GM18499 (cell line): ENCODE measurements at regions not wholly inside any gene's neighbourhood (a gene's known extent, or its start where the extent isn't known, plus 50 kb on each side); places are given as distances from the start of the nearest gene placed in this dataset.
"Not testable (repeated sequence)": the region's sequence is repeated elsewhere in the genome, so short reads cannot be mapped to it uniquely, and the experiment has no call there.

Experiments used
- ATAC-seq: cut with Tn5 transposase; IDR thresholded peaks from one replicate; pipeline ENCODE4 v1.9.1; 2021; ENCODE audit warnings: moderate number of reproducible peaks; ENCODE audit not compliant: insufficient read depth, unreplicated experiment

- no peak for ATAC-seq
These were observed 161.0 kb upstream of the EOLA2 start for GRCh38 chrX:150099316-150099715.

- no peak for ATAC-seq
These were observed 162.0 kb upstream of the EOLA2 start for GRCh38 chrX:150100261-150100660.

GRCh38 chrX:150118476-150118875 lies 180.2 kb upstream of the EOLA2 start:
- ATAC-seq: no peak

GRCh38 chrX:150119323-150119722 lies 181.0 kb upstream of the EOLA2 start:
- ATAC-seq: no peak

DNA sequence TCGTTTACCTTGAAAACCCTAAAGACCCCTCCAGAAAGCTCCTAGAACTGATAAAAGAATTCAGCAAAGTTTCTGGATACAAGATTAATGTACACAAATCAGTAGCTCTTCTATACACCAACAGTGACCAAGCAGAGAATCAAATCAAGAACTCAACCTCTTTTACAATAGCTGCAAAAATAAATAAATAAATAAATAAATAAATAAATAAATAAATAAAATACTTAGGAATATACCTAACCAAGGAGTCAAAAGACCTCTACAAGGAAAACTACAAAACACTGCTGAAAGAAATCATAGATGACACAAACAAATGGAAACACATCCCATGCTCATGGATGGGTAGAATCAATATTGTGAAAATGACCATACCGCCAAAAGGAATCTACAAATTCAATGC lies 186.8 kb upstream of the EOLA2 start:
- not testable (repeated sequence) for ATAC-seq

- ATAC-seq: no peak
These were observed 188.9 kb upstream of the EOLA2 start for GRCh38 chrX:150127216-150127615.

- ATAC-seq: no peak
These were observed 205.6 kb upstream of the EOLA2 start for GRCh38 chrX:150143721-150144440.

DNA sequence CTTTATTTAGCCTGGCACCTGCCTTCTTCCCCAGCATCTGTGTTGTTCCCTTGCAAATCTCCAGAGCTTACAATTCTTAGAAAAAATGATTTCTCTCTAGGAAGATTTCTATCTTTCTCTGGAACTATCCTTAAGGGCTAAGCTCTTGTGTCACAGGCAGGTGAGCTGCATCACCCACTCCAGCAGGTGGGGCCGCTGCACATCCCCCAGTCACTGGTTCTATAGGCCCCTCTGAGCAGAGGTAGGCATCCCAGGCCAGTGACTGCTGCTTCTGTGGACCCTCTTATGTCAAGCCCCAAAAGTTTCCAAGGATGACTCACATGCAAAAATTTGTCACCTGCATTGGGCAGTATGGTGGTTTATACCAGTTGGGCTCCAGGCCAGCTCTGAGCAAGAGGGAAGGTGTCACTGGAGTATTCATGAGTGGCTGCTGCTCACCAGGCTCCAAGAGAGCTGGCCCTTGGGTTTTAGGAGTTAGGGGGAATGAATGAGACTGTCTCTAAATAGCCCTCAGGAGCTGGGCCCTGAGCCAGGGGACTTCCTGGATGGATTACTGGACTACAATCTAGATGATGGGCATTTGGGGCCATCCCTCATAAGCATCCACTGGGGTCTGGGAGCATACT lies 208.1 kb upstream of the EOLA2 start:
- ATAC-seq: no peak

DNA sequence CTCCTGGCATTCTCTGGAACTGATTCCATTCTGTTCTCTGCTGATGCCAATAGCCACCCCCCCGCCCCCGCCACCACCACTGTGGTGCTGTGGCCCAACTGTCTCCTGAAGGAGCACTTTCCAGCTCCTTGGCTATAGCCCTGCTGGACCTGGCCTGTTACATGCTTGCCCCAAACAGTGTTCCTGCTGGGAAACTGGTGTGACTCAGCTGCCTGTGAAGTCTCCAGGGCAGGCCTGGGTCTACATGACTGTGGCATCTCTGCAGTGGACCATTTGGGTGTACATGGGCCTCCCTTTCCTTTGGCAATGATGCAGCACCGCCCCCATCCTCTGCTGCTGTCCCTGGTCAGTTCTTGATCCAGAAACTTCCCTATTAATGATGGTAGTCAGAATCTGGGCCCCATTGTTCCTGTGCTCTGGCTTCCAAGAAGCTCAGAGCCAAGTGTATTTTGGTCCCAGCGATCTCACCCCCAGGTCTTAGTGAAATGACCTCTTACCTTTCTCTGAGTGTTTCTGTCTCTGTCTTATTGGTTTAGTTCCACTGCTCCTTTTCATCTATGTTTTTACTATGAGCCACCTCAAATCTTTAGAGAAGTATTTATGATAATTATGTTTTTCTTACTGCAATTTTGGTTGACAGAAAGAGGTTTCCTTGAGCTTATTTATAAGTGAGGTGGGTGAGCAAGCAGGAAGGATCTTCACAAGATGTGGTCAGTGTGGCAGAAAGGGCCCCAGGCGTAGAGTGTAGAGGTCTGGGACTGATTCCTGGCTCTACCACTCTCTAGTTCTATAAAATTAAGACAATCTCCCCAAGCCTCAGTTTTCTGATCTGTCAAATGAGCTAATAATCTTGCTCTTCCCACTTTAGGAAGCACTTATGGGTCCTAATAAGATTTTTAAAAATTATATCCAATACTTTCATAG lies 210.7 kb upstream of the EOLA2 start:
- no peak for ATAC-seq

- ATAC-seq: no peak
These were observed 211.9 kb upstream of the EOLA2 start for GRCh38 chrX:150150076-150150779.

GRCh38 chrX:150150780-150151125 lies 212.4 kb upstream of the MAMLD1 start:
- ATAC-seq: no peak

- ATAC-seq: no peak
These were observed 211.1 kb upstream of the MAMLD1 start for GRCh38 chrX:150152036-150152435.

- no peak for ATAC-seq
These were observed 210.6 kb upstream of the MAMLD1 start for GRCh38 chrX:150152546-150152945.

DNA sequence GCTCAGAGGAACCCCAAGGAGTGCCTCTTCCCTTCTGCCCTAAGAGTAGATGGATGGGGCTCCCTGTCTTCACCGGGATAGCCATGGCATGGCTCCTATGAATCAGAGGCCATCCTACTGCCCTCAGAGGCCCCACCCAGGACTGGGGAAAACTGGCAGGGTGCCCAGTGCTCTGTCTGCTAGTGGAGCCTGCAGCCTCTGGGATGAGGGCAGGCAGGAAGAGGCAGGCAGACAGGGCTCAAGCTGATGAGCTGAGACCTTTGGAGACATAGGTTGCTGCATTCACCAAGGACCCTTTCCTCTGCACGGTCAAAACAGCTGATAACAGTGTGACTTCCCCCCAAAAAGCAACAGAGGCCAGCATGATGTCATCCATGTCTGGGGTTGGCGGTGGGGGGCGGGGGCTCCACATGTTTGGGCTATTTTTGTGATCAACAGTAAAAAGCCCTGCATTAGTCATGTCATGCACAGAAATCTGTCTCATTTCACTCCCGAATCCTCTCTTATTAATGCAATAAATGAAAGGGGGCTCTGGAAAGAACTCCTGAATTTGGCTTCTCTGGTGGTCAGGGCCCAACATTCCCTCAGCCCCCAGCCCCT lies 207.6 kb upstream of the MAMLD1 start:
- no peak for ATAC-seq

DNA sequence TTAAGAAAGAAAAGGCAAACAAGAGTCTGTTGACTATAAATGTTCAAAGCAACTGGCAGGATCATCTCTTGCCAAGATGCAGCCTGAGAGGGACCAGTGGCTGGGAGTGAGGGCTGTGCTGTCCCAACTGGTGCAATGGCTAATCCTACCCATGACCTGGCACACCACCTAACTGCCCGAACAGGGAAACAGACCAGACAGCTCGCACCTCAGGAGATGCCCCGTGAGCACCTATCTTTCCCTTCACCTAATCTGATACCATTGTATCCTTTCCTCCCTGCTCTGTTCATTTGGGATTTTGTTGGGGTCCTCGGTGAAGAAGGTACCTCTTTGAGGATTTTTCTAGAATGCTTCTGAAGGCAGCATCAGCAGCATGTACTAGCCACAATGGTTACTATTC lies 206.5 kb upstream of the MAMLD1 start:
- no peak for ATAC-seq

GRCh38 chrX:150157291-150157690 lies 205.8 kb upstream of the MAMLD1 start:
- no peak for ATAC-seq

DNA sequence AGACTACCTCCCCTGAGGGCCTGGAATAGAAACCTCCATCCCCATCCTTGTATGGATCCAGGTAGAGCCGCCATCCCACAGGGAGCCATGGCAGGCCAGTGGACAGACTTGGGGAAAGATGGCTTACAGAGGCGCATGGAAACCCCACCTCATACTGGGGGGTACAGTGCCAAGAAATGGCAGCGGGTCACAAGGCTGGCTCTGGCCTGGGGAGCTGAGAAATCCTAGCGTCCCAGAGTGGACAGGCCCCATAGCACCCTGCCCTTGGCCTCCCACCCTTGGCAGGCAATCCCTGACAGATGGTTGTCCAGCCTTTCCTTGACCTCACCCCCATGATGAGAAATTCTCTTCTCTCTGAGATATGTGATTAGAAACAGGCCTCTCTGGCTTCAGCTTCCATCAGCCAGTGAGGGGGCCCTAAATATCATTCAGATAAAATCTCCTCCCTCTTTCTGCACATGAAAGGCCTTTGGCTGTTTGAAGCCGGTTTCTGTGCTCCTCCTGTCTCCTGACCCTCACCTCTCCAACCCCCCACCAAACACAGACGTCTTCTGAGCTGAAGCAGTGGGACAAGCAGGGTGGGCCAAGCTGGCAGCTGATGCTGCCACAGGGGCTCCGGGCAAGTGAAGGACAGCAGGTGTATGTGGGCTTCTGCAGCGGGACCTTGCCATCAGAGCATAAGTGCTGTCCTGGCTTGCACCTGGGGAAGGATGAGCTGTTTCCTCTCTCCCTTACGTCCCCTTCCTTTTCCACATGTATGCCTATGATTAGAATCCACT lies 204.4 kb upstream of the MAMLD1 start:
- ATAC-seq: no peak

GRCh38 chrX:150159537-150159936 lies 203.6 kb upstream of the MAMLD1 start:
- no peak for ATAC-seq

DNA sequence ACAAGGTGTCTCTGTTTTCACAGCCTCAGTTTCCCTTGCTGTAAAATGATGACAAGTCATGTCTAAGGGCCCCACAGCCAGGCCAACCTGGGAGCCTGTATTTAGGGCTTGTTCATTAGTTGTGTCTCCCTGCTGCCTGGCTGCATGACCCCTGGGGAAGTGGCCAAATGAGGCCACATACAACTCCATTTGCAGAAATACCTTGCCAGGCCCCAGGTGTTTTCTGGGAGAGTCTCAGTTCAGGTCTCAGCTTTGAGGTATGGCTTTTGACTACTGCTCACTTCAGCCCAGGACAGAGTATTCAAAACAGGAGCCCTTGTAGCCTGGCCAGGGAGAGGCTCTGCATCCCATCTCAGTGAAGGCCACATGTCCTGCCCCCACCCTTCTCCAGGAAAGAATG lies 202.5 kb upstream of the MAMLD1 start:
- ATAC-seq: no peak
